Kidney (tissue), 13 donors: ENCODE measurements at regions not wholly inside any gene's neighbourhood (a gene's known extent, or its start where the extent isn't known, plus 50 kb on each side); places are given as distances from the start of the nearest gene placed in this dataset.

Experiments
- DNase-seq, 5 donors: peaks; one replicate each; pipeline ENCODE4 v3.0.0-alpha.2; 2013 to 2020
- FAIRE-seq: peaks from 2 replicates; lab custom pipeline; 2012; peaks lifted over from hg19 to GRCh38; lab: Jason Lieb, UNC
- H3K27ac ChIP-seq, 2 donors: one replicate each; pipeline ENCODE4 v1.7.0; 2013; ENCODE audit warnings: low read depth in 2 of 2, low read length in 2 of 2, inconsistent platforms in 1 of 2
- H3K27me3 ChIP-seq: one replicate; pipeline ENCODE4 v1.7.1; 2013; ENCODE audit warnings: low read length, inconsistent platforms; ENCODE audit not compliant: control insufficient read depth, insufficient read depth
- H3K36me3 ChIP-seq, 3 donors: one replicate each; pipeline versions ENCODE4 v1.7.0 to v1.7.1; 2013; ENCODE audit warnings: low read length in 3 of 3, control low read depth in 1 of 3, inconsistent platforms in 1 of 3; ENCODE audit not compliant: insufficient read depth in 3 of 3, control insufficient read depth in 2 of 3
- H3K4me1 ChIP-seq, 3 donors: one replicate each; pipeline versions ENCODE4 v1.7.0 to v1.7.1; 2013; ENCODE audit warnings: low read length in 3 of 3, inconsistent platforms in 1 of 3, low read depth in 1 of 3; ENCODE audit not compliant: control insufficient read depth in 2 of 3, insufficient read depth in 2 of 3
- H3K4me3 ChIP-seq, 3 donors: one replicate each; pipeline versions ENCODE4 v1.7.0 to v1.8.1; 2013; ENCODE audit warnings: low read length in 3 of 3, control low read depth in 1 of 3, inconsistent platforms in 1 of 3
- H3K9ac ChIP-seq, 3 donors: one replicate each; pipeline versions ENCODE4 v1.7.0 to v1.7.1; 2013; ENCODE audit warnings: low read length in 3 of 3, control low read depth in 1 of 3, inconsistent platforms in 1 of 3
- H3K9me3 ChIP-seq, 3 donors: one replicate each; pipeline versions ENCODE4 v1.7.0 to v1.7.1; 2013; ENCODE audit warnings: low read length in 3 of 3, control low read depth in 1 of 3, inconsistent platforms in 1 of 3; ENCODE audit not compliant: control insufficient read depth in 2 of 3, insufficient read depth in 1 of 3
- intact Hi-C: fragments of 100-400 bp; cut with DNase I; formaldehyde crosslinking; loops from one replicate; pipeline ENCODE4 v1.11.1; 2022
- TF ChIP-seq, protein P1 (sequence below): IDR thresholded peaks from 3 replicates; pipeline ENCODE4 v1.5.1; 2012; ENCODE audit warnings: mild to moderate bottlenecking, moderate library complexity, borderline replicate concordance; ENCODE audit not compliant: insufficient read depth; ENCODE audit errors: extremely low read depth
- donor health status: control.
- donor health status: control.
- donor health status: control.
- donor health status: control.
- donor health status: control.
- donor health status: DM: yes; HTN: yes; CAD: no.
- donor health status: Normal renal cell carcinoma (clear cell type).

DNA sequence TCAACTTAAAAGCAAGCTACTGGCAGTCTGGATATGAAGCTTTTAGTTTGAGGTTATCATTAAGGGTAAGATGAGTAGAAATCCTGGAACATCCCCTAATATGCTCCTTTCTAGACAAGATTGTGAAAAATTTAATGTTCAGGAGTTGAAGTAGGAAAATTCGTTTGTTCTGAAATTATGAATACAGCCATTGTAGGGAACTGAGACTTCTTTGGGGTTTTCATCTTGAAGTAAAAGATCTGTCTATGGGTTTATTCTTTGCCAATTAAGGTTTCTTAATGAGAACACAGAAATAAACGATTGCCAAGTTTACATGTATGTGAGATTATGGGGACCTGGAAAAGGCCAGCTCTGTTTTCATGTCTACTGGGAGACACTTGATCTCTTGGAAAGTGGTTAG lies 225.6 kb upstream of the MOCS1 start:
- H3K36me3 ChIP-seq = no peaks in the 10 kb centered on the region
- H3K4me3 ChIP-seq = no peak overlapping the region
- intact Hi-C loops = no loop called here
- DNase-seq (no peak), FAIRE-seq (no peak)
- TF ChIP-seq, protein P1, sequence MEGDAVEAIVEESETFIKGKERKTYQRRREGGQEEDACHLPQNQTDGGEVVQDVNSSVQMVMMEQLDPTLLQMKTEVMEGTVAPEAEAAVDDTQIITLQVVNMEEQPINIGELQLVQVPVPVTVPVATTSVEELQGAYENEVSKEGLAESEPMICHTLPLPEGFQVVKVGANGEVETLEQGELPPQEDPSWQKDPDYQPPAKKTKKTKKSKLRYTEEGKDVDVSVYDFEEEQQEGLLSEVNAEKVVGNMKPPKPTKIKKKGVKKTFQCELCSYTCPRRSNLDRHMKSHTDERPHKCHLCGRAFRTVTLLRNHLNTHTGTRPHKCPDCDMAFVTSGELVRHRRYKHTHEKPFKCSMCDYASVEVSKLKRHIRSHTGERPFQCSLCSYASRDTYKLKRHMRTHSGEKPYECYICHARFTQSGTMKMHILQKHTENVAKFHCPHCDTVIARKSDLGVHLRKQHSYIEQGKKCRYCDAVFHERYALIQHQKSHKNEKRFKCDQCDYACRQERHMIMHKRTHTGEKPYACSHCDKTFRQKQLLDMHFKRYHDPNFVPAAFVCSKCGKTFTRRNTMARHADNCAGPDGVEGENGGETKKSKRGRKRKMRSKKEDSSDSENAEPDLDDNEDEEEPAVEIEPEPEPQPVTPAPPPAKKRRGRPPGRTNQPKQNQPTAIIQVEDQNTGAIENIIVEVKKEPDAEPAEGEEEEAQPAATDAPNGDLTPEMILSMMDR = no peak
- H3K9ac ChIP-seq = no peak overlapping the region
- peaks cover 0 to 10% (median 2%) of the 10 kb centered on the region in 3 donors for H3K9me3 ChIP-seq
- H3K27ac ChIP-seq = no peak overlapping the region
- no peaks in the 10 kb centered on the region for H3K4me1 ChIP-seq
- no peaks in the 10 kb centered on the region for H3K27me3 ChIP-seq

DNA sequence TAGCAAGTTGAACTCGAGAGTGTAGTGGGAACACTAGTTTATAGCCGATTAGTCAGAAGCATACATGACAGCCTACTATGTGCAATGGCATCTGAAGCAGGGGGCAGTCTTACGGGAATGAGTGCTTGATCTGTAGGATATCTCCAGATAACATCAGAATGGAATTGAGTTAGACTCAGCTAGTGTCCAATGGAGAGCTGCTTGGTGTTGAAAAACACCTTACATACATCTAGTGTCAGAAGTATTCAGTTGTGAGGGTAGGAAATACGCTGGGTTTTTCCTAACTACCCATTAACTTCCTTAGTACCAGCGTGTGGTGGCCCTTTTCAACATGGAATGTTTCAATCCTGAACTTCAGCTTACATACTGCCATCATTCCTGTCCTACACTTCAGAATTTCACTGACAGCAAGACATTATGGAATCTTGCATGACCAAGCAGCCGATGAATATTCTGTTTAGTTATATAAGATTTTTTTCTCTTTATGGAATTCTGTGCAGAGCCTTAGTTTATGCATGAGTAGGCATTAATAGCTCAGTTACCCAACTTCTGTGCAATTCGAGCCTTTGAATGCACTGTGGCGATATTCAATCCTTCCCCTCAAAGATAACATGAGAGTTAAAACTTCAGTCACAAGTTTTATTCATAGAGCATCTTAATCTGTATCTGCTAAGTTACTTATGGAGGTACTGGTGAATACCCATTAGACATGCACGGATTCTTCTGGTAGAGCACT lies 218.6 kb upstream of the MOCS1 start:
- DNase-seq (peak in 2 of 5 donors; percentile 43 to 68), FAIRE-seq (no peak)
- H3K27ac ChIP-seq = no peak overlapping the region
- TF ChIP-seq, protein P1 = no peak
- H3K9me3 ChIP-seq = peaks cover 0 to 2% (median 0%) of the 10 kb centered on the region in 3 donors
- intact Hi-C loops = no loop called here
- H3K4me3 ChIP-seq = no peak overlapping the region
- H3K9ac ChIP-seq = no peak overlapping the region
- H3K4me1 ChIP-seq = no peaks in the 10 kb centered on the region
- H3K36me3 ChIP-seq = no peaks in the 10 kb centered on the region
- no peaks in the 10 kb centered on the region for H3K27me3 ChIP-seq

DNA sequence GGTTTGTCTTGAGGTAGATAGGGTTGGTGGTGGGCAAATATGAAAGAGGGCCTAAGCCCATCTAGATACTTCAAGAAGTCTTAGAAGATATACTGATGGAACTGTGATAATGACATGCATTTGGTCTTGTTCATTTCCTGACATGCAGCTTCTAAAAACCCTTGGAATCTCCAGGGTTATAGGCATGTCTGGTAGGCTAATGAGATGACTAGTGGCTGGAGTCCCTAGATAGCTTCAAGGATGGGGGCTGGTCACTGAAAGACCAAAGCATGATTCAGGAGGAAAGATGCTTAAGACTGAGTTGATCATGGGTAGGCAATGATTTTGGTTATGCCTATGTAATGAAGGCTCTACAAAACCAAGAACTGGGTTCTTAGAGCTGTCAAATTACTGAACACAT lies 217.9 kb upstream of the MOCS1 start:
- no peak for FAIRE-seq
- H3K4me3 ChIP-seq = no peak overlapping the region
- no peaks in the 10 kb centered on the region for H3K4me1 ChIP-seq
- H3K9me3 ChIP-seq = peaks cover 0 to 2% (median 0%) of the 10 kb centered on the region in 3 donors
- TF ChIP-seq, protein P1 = no peak
- no peaks in the 10 kb centered on the region for H3K36me3 ChIP-seq
- no peak for DNase-seq
- no peaks in the 10 kb centered on the region for H3K27me3 ChIP-seq
- no peak overlapping the region for H3K27ac ChIP-seq
- intact Hi-C loops = no loop called here
- H3K9ac ChIP-seq = no peak overlapping the region
